Mucosa of rectum (tissue), 2 donors: ENCODE measurements at regions not wholly inside any gene's neighbourhood (a gene's known extent, or its start where the extent isn't known, plus 50 kb on each side); places are given as distances from the start of the nearest gene placed in this dataset.
"Not testable (repeated sequence)": the region's sequence is repeated elsewhere in the genome, so short reads cannot be mapped to it uniquely, and the experiment has no call there.

Source experiments
- H3K27ac ChIP-seq, 2 donors: one replicate each; pipeline ENCODE4 v1.7.0; 2013; ENCODE audit warnings: inconsistent platforms in 2 of 2, low read depth in 2 of 2, low read length in 2 of 2
- H3K27me3 ChIP-seq, 2 donors: one replicate each; pipeline ENCODE4 v1.7.0; 2013; ENCODE audit warnings: low read length in 2 of 2; ENCODE audit not compliant: control insufficient read depth in 2 of 2, insufficient read depth in 2 of 2
- H3K36me3 ChIP-seq, 2 donors: one replicate each; pipeline ENCODE4 v1.7.0; 2013; ENCODE audit warnings: low read length in 2 of 2; ENCODE audit not compliant: control insufficient read depth in 2 of 2, insufficient read depth in 2 of 2
- H3K4me1 ChIP-seq, 2 donors: one replicate each; pipeline ENCODE4 v1.7.0; 2013; ENCODE audit warnings: low read length in 2 of 2, mild to moderate bottlenecking in 1 of 2; ENCODE audit not compliant: control insufficient read depth in 2 of 2, insufficient read depth in 2 of 2
- H3K4me3 ChIP-seq, 2 donors: one replicate each; pipeline ENCODE4 v1.7.0; 2013; ENCODE audit warnings: low read length in 2 of 2
- H3K9ac ChIP-seq, 2 donors: one replicate each; pipeline ENCODE4 v1.7.0; 2013; ENCODE audit warnings: low read length in 2 of 2, low read depth in 1 of 2, mild to moderate bottlenecking in 1 of 2
- H3K9me3 ChIP-seq, 2 donors: one replicate each; pipeline ENCODE4 v1.7.0; 2013; ENCODE audit warnings: low read length in 2 of 2; ENCODE audit not compliant: control insufficient read depth in 2 of 2
- donor health status: healthy.
- donor health status: Normal muscosa, but diverticular disease.

- H3K27me3 ChIP-seq, H3K4me1 ChIP-seq, H3K4me3 ChIP-seq, H3K9me3 ChIP-seq, H3K36me3 ChIP-seq, H3K27ac ChIP-seq, H3K9ac ChIP-seq: not testable (repeated sequence)
Measured at GRCh38 chr13:69221633-69222498, 885.8 kb upstream of the ATXN8OS start.

GRCh38 chr13:69213396-69213795, 894.2 kb upstream of the ATXN8OS start:
- H3K9me3 ChIP-seq, result no peaks in the 10 kb centered on the region
- no peaks in the 10 kb centered on the region for H3K27me3 ChIP-seq
- no peaks in the 10 kb centered on the region for H3K36me3 ChIP-seq
- no peak overlapping the region for H3K9ac ChIP-seq
- H3K27ac ChIP-seq, result no peak overlapping the region
- no peaks in the 10 kb centered on the region for H3K4me1 ChIP-seq
- H3K4me3 ChIP-seq, result no peak overlapping the region

DNA sequence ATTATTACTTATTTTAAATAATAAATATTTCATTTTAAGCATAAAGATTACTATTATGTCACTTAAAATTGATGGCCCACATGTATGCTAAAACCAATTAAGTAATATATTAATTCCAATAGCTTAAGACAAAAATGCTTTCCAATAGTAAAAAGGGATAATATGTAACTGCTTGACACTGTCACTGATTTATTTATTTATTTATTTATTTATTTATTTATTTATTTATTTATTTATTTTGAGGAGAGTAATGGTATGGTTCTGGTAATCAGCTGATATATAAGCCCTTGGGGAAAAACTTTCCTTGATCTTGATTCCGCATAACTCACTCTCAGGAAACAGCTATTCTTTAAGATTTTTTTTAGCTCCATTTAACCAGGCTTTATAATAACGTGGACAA, 903.0 kb upstream of the ATXN8OS start:
- Histone ChIP-seq H3K27ac (no peak overlapping the region), H3K4me3 (no peak overlapping the region), H3K9me3 (no peaks in the 10 kb centered on the region), H3K27me3 (no peaks in the 10 kb centered on the region), H3K9ac (no peak overlapping the region), H3K4me1 (no peaks in the 10 kb centered on the region), H3K36me3 (no peaks in the 10 kb centered on the region)

DNA sequence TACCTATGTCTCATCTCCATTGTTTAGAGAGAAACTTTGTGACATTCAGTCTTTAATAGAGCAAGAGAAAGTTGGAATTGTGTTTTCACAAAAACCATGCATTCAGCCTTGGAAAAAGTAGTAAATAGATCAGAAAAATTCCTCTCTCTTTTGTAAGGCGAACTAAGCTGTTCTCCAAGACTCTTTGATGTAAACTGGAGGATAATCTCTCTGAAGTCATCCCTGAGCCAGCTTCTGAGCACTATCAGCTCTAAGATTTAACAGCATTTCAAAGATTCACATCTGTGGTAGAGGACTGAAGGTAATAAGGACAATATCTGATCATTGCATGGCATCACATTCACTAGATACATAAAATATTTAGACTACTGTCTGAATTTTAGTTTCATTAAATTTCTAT, 904.6 kb upstream of the ATXN8OS start:
- no peaks in the 10 kb centered on the region for H3K4me1 ChIP-seq
- no peaks in the 10 kb centered on the region for H3K27me3 ChIP-seq
- H3K36me3 ChIP-seq, result no peaks in the 10 kb centered on the region
- H3K4me3 ChIP-seq, result no peak overlapping the region
- no peak overlapping the region for H3K27ac ChIP-seq
- no peaks in the 10 kb centered on the region for H3K9me3 ChIP-seq
- no peak overlapping the region for H3K9ac ChIP-seq

GRCh38 chr13:69199664-69200063, 908.0 kb upstream of the ATXN8OS start:
- no peaks in the 10 kb centered on the region for H3K27me3 ChIP-seq
- no peak overlapping the region for H3K4me3 ChIP-seq
- H3K4me1 ChIP-seq, result no peaks in the 10 kb centered on the region
- no peak overlapping the region for H3K9ac ChIP-seq
- no peaks in the 10 kb centered on the region for H3K9me3 ChIP-seq
- no peaks in the 10 kb centered on the region for H3K36me3 ChIP-seq
- no peak overlapping the region for H3K27ac ChIP-seq

DNA sequence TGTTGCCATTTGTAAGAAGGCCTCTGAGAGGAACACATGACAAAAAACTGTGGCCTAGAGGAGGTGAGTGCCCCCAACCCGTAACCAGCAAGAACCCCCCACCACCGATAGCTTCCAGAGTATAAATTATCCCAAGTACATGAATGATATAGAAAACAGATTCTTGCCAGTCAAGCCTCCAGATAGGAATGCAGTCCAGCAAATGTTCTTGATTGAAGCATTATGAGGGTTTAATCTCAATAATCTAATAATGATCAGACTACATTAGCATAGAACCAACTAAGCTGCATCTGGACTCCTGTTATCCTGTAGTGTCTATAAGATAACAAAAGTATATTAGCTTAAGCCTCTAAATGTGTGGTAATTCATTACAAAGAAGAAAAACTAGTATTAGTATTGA, 908.9 kb upstream of the ATXN8OS start:
- Histone ChIP-seq H3K4me3 (no peak overlapping the region), H3K27me3 (no peaks in the 10 kb centered on the region)

DNA sequence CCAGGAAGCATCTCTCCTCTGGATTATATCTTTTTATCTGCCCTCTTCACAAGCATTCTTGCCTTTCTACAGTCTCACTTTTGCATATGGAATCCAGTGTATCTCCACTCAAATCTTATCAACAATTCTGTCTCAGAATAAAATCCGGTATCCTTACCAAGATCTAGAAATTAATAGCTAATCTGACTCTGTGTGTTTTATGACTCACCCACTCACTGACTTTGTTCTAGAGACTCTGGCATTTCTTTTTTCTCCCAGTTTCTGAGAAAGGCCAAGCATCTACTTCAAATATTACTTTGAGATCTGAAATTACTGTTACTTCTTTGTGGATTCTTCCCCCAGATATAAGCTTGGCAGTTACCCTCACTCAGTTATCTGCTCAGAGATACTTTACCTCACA, 913.5 kb upstream of the ATXN8OS start:
- H3K27ac ChIP-seq, result no peak overlapping the region
- no peak overlapping the region for H3K4me3 ChIP-seq
- H3K9ac ChIP-seq, result no peak overlapping the region
- no peaks in the 10 kb centered on the region for H3K27me3 ChIP-seq
- no peaks in the 10 kb centered on the region for H3K36me3 ChIP-seq
- H3K4me1 ChIP-seq, result no peaks in the 10 kb centered on the region
- H3K9me3 ChIP-seq, result no peaks in the 10 kb centered on the region

More for the DNA sequence above, 908.9 kb upstream of the ATXN8OS start:
- no peak overlapping the region for H3K27ac ChIP-seq
- no peaks in the 10 kb centered on the region for H3K9me3 ChIP-seq
- H3K36me3 ChIP-seq, result no peaks in the 10 kb centered on the region
- H3K9ac ChIP-seq, result no peak overlapping the region
- H3K4me1 ChIP-seq, result no peaks in the 10 kb centered on the region

DNA sequence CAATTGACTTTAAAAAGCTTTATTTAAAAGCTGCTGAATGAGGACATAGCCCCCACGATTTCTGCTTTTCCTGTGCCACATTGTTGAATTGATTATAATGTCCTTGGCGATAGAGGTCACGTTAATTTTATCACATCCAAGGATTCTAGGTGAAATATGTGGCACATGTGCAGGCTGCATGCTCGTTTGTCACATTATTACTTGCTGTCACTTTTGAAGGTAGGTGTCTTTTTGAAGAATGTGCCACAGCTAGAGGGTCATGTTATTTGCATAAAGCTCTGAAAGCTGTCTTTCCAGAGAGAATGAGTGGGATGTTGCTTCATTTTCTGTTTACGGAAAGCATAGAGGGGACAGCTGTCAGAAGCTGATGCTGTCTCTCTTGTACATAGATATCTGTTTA, 927.6 kb upstream of the ATXN8OS start:
- Histone ChIP-seq H3K4me3 (no peak overlapping the region), H3K27ac (no peak overlapping the region), H3K36me3 (no peaks in the 10 kb centered on the region), H3K9ac (no peak overlapping the region), H3K4me1 (no peaks in the 10 kb centered on the region), H3K27me3 (no peaks in the 10 kb centered on the region), H3K9me3 (no peaks in the 10 kb centered on the region)

DNA sequence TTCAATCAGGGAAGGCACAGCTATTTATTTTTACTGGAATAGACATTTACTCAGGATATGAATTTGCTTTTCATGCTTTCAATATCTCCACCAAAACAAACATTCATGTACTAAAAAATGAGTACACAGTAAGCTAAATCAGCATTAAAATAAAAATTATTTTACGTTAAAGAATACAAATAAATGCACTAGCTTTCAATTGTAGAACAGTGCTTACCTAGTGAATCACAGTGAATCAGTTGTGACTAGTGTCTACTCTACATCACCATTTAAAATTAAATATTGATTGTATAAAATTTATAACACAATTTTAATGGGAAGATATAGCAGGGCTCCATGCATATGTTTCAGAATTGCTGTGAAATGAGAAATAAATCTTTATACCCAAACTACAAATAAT, 929.6 kb upstream of the ATXN8OS start:
- no peaks in the 10 kb centered on the region for H3K4me1 ChIP-seq

GRCh38 chr13:69168436-69168835, 939.2 kb upstream of the ATXN8OS start:
- H3K4me3 ChIP-seq, result no peak overlapping the region
- H3K9me3 ChIP-seq, result no peaks in the 10 kb centered on the region
- no peaks in the 10 kb centered on the region for H3K4me1 ChIP-seq
- H3K9ac ChIP-seq, result no peak overlapping the region
- H3K27ac ChIP-seq, result no peak overlapping the region
- H3K36me3 ChIP-seq, result no peaks in the 10 kb centered on the region
- H3K27me3 ChIP-seq, result no peaks in the 10 kb centered on the region

More for the DNA sequence above, 929.6 kb upstream of the ATXN8OS start:
- Histone ChIP-seq H3K4me3 (no peak overlapping the region), H3K27me3 (no peaks in the 10 kb centered on the region), H3K9ac (no peak overlapping the region), H3K27ac (no peak overlapping the region), H3K36me3 (no peaks in the 10 kb centered on the region), H3K9me3 (no peaks in the 10 kb centered on the region)
